Gastroesophageal sphincter (tissue), 3 donors: ENCODE measurements at regions not wholly inside any gene's neighbourhood (a gene's known extent, or its start where the extent isn't known, plus 50 kb on each side); places are given as distances from the start of the nearest gene placed in this dataset.

Experiments
- CTCF ChIP-seq, 4 experiments: fragments of 200-600 bp in 2 of 4; fragments of 450-650 bp in 2 of 4; sonication (generic) in 1 of 4; IDR thresholded peaks; one replicate each; pipeline ENCODE4 v1.5.1; 2017 to 2019; ENCODE audit warnings: antibody characterized with exemption in 4 of 4, mild to moderate bottlenecking in 2 of 4, moderate library complexity in 2 of 4
- EP300 ChIP-seq: sonication (generic); formaldehyde crosslinking; IDR thresholded peaks from one replicate; pipeline ENCODE4 v1.6.1; 2017; ENCODE audit warnings: antibody characterized with exemption, mild to moderate bottlenecking

- TF ChIP-seq CTCF (IDR thresholded peaks at IDR 0.05) (no peak), EP300 (no peak)
Measured at GRCh38 chr12:19719672-19720071, 280.4 kb downstream of the AEBP2 start.
